DMS53 treated with DMSO at 0.1 percent for 48 hours (cell line): ENCODE measurements at regions not wholly inside any gene's neighbourhood (a gene's known extent, or its start where the extent isn't known, plus 50 kb on each side); places are given as distances from the start of the nearest gene placed in this dataset.

ENCODE experiments used
- DNase-seq: peaks from one replicate; lab custom pipeline; 2025; ENCODE audit not compliant: unreplicated experiment; lab: John Stamatoyannopoulos, UW

DNA sequence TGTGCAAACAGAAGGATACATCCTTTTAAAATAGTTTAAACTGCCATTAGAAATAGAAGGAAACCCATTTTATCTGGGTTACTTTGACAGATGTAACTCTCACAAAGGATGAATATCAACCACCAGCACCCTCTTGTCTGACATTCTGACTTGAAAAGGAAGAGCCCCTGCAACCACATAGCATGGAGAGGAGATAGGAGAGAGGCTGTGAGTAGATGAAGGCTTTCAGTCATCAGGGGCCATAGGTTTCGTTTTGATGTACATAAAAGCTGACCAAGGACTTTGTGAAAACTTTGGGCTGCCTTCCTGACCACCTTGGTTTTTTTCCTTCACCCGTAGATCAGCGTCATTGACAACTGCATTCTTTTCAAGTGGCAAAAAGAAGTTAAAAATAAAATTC is 211.6 kb upstream of the PRPS1L1 start:
- no peak for DNase-seq

DNA sequence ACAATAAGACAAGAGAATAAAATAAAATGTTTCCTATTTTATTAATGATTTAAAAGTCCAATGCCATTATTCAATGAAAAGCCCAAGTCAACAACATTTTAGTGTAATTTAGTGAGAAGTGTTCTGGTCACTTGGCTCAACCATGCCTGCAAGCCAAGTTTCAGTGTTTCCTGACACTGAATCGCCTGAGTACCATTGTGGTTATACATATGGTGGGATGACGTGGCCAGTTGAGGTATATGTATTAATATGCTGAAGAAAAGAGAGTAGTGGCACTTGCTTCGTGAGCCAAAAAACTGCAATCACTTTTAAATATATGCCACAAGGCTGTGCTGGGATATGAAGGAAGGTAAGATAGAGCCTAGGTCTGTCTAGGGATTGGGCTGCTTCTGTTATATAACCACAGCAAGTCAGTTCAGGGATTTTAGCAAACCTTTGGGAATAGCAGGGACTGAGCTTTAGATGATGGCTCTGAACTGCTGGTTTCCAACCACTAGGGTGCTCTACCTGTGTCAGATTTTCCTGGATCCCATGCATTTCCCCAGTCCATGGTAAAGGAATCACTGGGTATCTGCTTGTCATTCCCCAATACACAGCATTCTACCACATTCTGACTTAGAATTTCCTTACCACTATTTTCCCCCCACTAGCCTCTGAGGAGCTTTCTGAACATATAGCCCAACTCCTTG is 214.0 kb upstream of the PRPS1L1 start:
- no peak for DNase-seq

DNA sequence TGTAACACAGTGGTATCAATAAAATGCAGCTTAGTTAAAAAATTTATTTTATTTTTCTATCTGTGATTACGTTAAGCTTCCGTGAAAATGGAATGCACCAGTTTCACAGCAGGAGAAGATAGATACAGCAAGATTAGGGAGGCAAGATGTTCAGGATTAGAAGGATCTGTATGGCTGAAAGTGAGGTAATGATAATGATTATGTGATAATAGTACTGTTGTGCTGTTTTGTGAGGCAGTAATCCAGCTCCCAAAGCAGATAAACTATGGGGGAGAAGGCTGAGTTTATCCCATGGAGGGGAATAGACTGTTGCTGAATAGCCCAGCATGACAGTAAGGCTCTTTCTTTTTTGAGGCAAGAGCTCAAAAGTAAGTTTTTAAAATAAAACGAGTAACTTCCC is 216.1 kb upstream of the PRPS1L1 start:
- DNase-seq = no peak

DNA sequence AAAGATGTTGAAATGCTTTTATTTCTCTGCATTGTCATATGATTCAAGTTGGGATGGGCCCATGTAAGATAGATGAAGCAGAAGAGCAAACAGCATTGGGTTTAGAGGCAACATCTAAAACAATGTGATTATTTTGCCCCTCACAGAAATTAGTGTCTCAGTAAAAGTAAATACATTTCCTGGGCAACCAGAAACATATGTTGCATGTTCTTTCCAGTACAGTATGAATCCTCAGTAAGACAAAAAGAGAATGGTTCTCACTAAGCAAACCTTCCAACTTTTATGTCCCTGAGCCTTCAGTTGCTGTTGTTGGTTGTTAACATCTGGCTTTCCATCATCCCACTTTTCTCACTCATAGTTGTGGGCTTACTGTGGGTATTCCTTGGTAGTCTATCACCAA is 222.5 kb upstream of the PRPS1L1 start:
- DNase-seq = no peak

DNA sequence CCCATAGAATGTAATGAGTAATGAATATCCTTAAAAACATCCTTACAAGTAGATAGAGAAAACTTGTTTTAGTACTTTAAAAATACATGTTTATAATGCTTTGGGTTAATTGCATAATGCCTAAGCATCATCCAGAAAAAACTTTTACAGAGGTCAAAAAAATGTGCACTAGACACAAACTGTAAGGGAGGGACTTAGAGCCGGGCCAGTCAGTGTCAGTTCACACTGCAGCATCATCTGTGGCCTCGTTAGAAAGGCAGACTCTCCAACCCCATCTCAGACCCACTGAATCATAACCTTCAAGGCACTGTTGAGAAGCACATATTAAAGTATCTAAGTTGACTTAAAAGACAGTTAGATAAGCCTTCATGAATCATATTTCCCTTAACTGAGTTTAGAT is 230.1 kb upstream of the PRPS1L1 start:
- DNase-seq = no peak

DNA sequence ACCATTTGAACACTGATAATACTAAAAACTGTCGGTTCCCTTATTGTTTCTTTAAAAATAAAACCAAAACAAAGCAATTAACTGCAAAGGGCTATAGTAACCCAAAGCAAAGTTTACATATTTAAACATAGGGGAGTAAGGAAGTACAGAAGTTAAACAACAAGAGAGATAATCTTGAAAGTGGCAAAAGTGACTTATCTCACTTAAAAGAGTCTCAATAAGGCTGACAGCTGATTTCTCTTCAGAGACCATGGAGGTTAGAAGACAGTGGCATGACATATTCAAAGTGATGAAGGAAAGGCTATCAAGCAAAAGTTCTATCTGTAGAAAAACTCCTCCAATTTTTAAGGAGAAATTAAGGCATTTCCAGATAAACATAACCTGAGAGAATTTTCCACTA is 233.5 kb upstream of the HDAC9 start:
- no peak for DNase-seq

DNA sequence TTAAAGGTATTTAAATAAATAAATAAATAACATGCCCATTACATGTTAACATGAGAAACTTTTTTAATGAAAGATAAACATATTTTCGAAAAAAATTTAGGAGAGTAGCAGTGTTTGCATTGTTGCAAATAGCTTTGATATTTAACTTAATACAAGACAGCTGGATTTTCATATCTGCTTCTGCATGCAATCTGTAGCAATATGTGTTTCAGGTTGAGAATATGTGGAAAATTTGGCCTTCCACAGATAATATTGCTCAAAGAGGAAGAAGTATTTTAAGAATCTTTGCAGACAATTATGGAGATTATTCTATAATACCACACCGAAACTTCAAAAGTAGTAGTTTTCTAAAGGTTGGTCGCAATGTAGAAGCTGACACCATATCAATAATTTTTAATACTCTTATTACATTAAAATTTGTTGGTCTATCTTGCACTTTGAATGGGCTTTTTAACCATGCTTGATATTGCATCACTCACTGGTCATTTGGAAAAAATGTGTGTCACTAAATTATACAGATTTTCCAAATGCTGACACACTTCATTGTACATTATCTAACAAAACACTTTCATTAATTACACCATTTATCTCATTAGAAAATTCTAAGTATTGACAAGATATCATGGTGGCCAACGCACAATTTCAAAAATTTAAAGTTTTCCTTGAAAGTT is 229.8 kb upstream of the HDAC9 start:
- DNase-seq = no peak

DNA sequence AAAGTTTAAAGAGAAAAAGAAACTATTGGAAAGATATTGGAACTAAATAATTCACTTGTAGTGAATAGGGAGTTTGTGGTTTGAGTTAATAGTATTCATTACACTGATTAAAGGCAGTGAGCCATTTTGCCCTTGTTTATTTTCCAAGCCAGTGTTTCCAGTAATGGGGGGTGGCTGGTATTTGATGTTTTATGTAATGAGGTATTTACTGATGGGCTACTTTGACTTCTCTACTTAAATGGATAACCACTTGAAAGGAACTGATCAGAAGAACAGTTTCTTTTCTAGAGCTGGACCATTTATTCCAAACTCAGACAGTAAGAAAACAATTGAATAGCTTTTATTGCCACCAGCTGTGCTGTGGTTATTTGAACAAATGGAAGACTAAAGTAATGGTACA is 227.0 kb upstream of the HDAC9 start:
- no peak for DNase-seq

DNA sequence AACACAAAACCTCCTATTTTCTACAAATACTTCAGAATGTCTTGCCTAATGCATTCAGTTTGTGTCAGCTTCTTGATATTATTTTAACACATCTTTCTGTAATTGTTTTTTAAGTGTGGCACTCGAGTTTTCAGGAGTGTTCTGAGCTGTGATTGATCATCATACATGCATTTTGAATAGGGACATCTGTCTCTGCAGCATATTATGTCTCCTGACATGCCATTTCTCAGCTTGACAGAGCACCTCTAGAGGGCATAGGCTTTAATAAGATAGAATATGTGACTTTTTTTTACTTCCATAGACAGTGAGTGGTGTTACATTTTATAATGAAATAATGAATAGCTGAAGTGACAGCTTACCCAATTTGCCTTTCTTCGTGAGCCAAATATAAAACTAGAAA is 219.2 kb upstream of the HDAC9 start:
- DNase-seq = no peak

DNA sequence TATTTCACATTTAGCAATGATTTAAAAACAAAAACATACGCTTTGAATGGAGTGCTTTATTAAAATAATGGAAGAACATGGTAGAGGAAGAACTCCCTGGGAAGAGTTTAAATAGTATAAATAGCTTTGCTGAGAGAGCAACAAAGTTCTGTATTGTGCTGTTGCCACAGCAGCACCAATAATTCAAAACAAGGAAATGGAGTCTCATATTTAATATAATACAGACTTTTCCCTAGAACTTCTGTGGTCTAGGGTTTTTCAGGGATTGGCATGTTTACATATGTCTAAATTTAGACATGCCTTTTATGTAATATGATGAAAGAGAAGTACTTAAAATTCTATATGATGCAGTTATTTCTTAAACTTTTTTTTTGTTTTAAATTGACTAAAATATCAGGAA is 217.2 kb upstream of the HDAC9 start:
- DNase-seq = no peak

DNA sequence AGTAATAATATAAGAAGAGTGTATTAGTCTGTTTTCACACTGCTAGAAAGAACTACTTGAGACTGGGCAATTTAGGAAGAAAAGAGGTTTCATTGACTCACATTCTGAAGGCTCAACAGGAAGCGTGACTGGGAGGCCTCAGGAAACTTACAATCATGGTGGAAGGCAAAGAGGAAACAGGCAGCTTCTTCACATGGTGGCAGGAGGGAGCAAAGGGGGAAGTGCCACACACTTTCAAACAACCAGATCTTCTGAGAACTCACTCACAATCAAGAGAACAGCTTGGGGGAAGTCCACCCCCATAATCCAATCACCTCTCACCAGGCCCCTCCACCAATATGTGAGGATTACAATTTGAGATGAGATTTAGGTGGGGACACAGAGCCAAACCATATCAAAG is 212.5 kb upstream of the HDAC9 start:
- DNase-seq = no peak

DNA sequence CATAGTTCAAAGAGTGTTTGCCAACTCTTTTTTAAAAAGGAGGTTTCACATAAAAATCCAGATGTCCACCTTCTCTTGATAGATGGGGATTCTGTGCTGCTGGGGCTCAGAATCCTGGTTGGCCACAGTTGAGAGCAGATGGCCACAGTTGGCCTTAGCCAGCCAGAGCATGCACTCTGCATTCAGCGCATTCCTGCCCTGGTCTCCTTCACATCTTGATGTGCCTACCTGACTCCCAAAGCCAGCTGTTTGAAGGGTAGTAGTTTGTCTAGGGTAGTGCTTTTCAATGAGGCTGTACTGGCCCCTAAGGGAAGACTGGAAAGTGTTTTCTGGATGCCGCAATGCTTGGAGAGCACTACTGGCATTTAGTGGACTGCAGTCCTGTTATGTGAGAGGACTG is 208.1 kb upstream of the HDAC9 start:
- DNase-seq = no peak

DNA sequence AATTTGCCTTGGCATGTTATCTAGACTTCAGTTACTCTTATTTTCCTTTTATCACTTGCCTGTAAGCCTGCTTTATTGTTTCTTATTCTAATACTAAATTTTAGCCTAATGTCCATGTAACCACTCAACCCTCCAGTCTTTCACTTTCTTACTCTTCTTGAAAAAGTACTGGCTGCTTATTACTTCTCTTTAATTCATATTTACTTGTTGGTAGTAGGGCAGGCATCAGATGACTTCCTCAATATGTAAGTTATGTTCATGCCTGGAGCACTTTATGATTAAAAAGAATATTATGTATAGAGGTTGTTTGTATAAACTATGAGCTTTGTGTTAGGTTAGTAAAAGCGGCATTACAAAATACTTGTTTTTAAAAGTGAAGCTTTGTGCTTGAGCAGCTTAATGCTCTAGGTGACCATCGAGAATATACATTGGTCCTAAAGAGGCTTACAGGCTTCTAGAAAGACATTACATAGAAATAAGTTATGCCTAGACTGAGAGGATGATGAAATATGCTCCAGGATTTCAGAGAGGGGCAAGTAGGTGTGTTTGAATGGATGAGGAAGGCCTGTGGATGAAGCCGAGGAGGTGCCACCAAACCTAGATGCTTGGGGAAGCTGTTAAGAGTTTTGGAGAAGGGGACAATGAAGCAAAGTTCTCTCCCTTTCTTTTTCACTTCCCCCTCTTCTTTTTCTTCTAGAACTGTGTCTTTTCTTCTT is 207.1 kb upstream of the HDAC9 start:
- DNase-seq = no peak

DNA sequence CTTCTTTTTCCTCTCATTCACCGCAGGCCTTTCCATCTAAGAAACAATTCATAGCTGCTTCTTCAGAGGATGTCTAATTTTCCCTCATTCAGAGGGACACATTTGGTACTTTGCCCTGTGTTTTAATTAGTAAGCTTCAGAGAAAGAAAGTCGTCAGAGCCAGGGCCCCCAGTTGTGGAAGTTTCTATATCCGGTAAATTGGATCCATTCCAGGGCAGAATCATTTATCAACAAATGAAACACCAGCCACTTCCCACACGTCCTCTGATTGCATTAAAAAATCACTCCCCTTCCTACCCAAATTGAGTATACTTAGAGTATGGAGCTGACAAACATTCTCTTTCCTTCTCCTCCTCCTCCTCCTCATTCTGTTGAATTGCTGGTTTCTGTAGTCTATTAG is 205.8 kb upstream of the HDAC9 start:
- DNase-seq = no peak

DNA sequence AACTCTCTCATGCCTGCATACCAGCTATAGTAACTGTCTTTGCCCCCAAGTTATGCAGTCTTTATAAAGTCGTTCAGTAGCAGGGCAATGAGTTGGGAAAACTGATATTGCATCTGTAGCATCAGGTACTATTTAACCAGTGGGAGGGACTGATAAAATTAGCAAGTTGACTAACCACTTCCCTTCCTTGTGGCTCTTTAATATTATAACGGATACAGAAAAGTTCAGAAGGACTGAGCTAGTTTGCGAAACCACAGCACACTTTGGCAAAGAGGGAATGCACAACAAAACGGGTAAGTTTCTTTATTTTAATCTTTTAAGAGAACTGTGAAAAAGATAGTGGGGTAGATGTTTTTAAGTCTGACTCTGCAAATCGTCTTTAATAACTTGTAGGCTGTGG is 205.3 kb upstream of the HDAC9 start:
- no peak for DNase-seq

DNA sequence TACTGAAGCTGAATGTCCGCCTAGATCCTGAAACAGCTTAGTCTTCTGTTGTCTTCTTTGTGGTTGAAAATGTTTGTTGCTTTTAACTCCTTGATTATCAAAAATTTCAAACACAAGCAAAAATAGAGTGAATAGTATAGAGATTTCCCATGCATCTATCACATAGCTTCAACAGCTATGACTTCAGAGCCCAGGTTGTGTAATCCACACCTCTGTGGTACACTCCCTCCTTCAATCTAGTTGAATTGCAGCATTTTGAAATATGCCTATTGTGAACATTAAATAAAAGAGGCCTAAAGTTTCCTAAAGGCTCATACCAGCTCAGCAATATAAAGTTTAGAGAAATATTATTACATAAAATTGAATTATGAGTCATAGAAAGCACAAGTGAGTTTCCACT is 204.7 kb upstream of the HDAC9 start:
- no peak for DNase-seq

DNA sequence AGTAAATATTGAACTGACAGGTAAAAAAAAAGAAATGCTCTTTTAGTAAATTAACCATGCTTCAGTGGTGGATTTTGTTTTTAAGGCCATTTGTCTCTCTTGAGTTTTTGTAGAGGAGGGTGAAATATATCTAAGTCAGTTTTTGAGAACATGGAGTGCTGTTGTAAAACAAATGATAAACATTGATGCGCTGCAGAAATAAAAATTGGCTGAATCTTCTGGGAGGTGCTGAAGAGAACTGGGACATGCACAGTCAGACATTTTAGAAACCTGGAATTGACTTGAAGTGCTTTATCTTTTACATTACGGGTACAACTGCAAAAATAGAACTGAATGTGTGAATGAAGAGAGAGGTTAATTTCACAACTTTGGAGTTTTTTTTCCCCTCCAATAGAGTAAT is 203.0 kb upstream of the HDAC9 start:
- no peak for DNase-seq

DNA sequence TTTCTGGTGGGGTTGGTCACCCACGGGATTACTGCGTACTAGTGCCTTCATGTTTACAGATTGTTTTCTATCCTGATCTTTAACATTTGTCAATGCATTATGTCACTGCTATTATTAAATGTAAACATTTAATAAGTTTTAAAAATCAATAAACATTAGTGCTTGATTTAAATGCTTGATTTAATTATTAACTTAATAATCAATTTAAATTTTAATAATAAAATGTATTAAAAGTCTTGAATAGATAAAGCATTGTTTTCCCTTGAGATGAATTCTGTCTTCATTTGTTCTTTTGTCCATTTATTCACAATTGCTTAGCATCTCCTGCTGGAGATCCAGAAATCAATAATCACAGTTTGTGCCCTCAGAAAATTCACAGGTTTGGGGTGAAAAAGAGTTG is 201.8 kb upstream of the HDAC9 start:
- DNase-seq = no peak

DNA sequence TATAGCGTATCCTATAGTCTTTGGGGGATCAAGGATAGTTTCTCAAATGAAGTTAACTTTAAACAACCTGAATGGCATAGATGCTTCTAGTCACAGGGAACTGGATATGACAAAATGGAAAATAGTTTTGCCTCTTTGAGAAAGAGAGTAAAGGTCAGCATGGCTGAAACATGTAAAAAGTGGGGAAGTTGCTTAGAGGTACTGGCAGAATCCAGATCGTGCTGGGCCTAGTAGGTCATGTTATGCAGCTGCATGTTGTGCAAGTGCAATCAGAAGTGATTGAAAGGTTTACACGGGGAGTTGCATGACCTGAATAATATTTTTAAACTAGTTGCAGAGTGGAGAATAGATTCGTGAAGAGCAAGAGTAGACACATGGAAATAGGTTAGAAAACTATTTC is 201.1 kb upstream of the HDAC9 start:
- DNase-seq = no peak

DNA sequence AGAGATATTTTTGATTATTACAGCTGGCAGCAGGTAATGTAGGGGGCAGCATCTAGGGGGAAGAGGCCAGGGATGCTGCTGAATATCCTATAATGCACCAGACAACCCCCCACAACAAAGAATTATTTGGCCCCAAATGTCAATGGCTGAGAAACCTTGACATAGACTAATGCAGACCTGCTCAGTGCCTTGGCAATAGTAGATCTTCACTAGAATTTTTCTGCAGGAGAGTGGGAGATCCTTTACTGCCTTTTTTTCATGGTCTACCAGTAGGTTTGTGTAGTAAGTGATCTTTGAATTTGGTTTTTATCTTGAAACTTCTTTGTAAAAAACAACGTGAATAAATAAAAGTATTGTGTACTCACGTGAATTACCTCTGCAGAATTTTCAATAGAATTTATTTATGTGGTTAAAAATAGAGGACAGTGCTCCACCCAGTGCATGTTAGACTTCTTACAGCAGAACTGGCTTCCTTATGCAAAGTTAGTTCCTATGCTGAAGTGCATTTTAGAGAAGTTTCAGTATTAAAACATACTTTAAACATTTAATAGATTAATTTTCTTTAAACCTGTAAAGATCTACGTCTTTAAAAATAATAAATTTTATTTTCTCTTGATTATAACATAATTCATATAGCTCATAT is 199.6 kb upstream of the HDAC9 start:
- DNase-seq = no peak

DNA sequence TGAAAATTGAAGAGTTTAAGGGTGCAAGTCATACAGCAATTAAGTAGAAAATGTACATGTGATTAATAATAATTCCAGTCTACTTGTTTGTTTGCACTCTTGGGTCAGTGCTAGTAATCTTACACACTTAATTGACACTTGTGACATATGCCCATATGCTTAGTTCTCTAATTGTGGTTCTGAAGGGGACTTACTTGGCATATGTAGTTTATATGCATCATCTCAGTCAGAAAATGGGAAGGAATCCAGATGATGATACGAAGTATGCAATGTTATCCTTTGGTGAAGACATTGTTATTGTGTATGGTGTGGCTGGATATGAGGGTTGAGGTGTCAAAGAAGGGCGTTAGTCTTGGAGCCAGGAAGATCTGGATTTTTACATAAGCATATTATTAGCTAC is 193.5 kb upstream of the HDAC9 start:
- DNase-seq = no peak

DNA sequence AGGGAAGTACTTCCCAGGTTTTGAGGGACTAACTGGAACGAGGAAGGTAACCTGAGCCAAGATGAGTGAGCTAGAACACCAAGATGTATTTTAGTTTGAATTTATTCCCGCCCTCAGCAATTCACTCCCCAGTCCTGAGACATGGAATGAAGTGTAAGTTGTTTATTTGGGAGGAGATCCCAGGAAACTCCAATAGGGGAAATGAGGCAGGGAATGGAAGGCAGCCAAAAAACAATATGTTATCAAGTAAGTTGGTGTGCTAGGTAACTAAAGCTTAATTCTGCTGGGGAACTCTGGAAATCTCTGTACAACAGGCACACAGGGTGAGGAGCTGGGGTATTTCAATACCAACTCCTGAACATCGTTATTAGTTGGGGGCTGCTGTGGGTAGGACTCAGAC is 189.7 kb upstream of the HDAC9 start:
- DNase-seq = no peak
